ENCODE measurements at regions not wholly inside any gene's neighbourhood (a gene's known extent, or its start where the extent isn't known, plus 50 kb on each side); places are given as distances from the start of the nearest gene placed in this dataset.

GRCh38 chr20:20821484-20822260 lies 109.2 kb upstream of the RALGAPA2 start:
- TF ChIP-seq POLR2AphosphoS5 (IDR thresholded peaks at IDR 0.05; ENCODE audit: low read depth, low read length) (no peak), CTCF (IDR thresholded peaks at IDR 0.05) (no peak)
